HG03442 (cell line): ENCODE measurements at regions not wholly inside any gene's neighbourhood (a gene's known extent, or its start where the extent isn't known, plus 50 kb on each side); places are given as distances from the start of the nearest gene placed in this dataset.

Experiments
- ATAC-seq: cut with Tn5 transposase; IDR thresholded peaks from one replicate; pipeline ENCODE4 v1.9.1; 2021; ENCODE audit warnings: mild to moderate bottlenecking, moderate library complexity; ENCODE audit not compliant: unreplicated experiment

GRCh38 chr1:87219626-87220025 lies 109.1 kb upstream of the LMO4 start:
- no peak for ATAC-seq

- no peak for ATAC-seq
These were observed 107.7 kb upstream of the LMO4 start for GRCh38 chr1:87220993-87221392.

- no peak for ATAC-seq
These were observed 104.5 kb upstream of the LMO4 start for GRCh38 chr1:87224201-87224600.

- no peak for ATAC-seq
These were observed 103.5 kb upstream of the LMO4 start for GRCh38 chr1:87225171-87225570.

GRCh38 chr1:87226341-87226760 lies 102.3 kb upstream of the LMO4 start:
- ATAC-seq, result no peak

- ATAC-seq, result no peak
These were observed 101.0 kb upstream of the LMO4 start for GRCh38 chr1:87227651-87228050.

GRCh38 chr1:87230501-87230900 lies 98.2 kb upstream of the LMO4 start:
- no peak for ATAC-seq

GRCh38 chr1:87231703-87232367 lies 96.8 kb upstream of the LMO4 start:
- no peak for ATAC-seq

GRCh38 chr1:87236585-87236984 lies 92.1 kb upstream of the LMO4 start:
- ATAC-seq, result no peak

GRCh38 chr1:87239997-87240605 lies 88.6 kb upstream of the LMO4 start:
- no peak for ATAC-seq

- no peak for ATAC-seq
These were observed 87.9 kb upstream of the LMO4 start for GRCh38 chr1:87240661-87241285.

GRCh38 chr1:87242445-87243185 lies 86.1 kb upstream of the LMO4 start:
- ATAC-seq, result no peak

GRCh38 chr1:87243573-87243972 lies 85.1 kb upstream of the LMO4 start:
- no peak for ATAC-seq

- ATAC-seq, result no peak
These were observed 82.2 kb upstream of the LMO4 start for GRCh38 chr1:87246436-87246835.

- no peak for ATAC-seq
These were observed 78.9 kb upstream of the LMO4 start for GRCh38 chr1:87249803-87250202.

GRCh38 chr1:87250336-87250735 lies 78.3 kb upstream of the LMO4 start:
- ATAC-seq, result no peak

- ATAC-seq, result no peak
These were observed 76.3 kb upstream of the LMO4 start for GRCh38 chr1:87252406-87252805.

- no peak for ATAC-seq
These were observed 66.0 kb upstream of the LMO4 start for GRCh38 chr1:87262688-87263087.

GRCh38 chr1:87263281-87263680 lies 65.4 kb upstream of the LMO4 start:
- no peak for ATAC-seq

GRCh38 chr1:87263785-87264184 lies 64.9 kb upstream of the LMO4 start:
- ATAC-seq, result no peak

- no peak for ATAC-seq
These were observed 63.7 kb upstream of the LMO4 start for GRCh38 chr1:87264976-87265375.

- no peak for ATAC-seq
These were observed 62.9 kb upstream of the LMO4 start for GRCh38 chr1:87265786-87266185.
